ENCODE measurements at regions not wholly inside any gene's neighbourhood (a gene's known extent, or its start where the extent isn't known, plus 50 kb on each side); places are given as distances from the start of the nearest gene placed in this dataset.

DNA sequence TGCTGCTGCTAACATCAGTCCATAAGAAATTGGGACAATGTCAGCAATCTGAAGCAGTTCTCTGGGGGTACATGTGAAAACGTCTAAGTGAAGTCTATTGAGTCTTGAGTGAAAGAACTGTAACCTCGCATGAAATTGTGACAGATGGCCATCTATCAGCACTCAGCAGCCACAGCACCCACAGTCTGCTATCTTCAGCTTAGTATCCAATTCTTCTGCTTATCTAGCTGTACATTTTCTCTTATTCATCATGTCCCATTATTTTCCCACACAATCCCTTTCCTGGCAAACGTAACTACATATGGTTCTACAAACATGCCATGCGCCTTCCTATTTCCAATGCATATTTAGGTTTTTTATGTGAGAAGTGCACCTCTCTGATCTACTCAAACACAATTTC, 629.7 kb downstream of the NTRK3 start:
- no peaks in the 10 kb centered on the region for H4K20me1 ChIP-seq (ENCODE audit: insufficient read depth, low read length)
- no peak for DNase-seq
- POLR2A ChIA-PET (ENCODE audit: unreplicated experiment), result no interaction called here
- no peak overlapping the region for H3K14ac ChIP-seq (replicated peaks; ENCODE audit: low read depth, low read length)
- no peak overlapping the region for H3K56ac ChIP-seq (ENCODE audit: extremely low read depth, insufficient read depth, low read length)
- no peak overlapping the region for H2BK15ac ChIP-seq (ENCODE audit: low read depth, low read length)
- intact Hi-C loops (cut with micrococcal nuclease) (no loop called here), in situ Hi-C loops (cut with MboI; ENCODE audit: low sequenced_read_pairs) (no loop called here), dilution Hi-C loops (cut with HindIII; ENCODE audit: low sequenced_read_pairs, unreplicated experiment) (no loop called here)
- no peak overlapping the region for H2BK120ac ChIP-seq (ENCODE audit: low read depth, low read length)
- H4K8ac ChIP-seq (ENCODE audit: low read depth in 2 of 2, low read length in 2 of 2), result no peak overlapping the region
- H3K4me3 ChIP-seq (ENCODE audit: insufficient read depth, low read depth, low read length), result no peak overlapping the region
- no peak overlapping the region for H3K4ac ChIP-seq (ENCODE audit: low read depth, low read length)
- H4K5ac ChIP-seq (ENCODE audit: low read depth, low read length), result no peak overlapping the region
- H3K27me3 ChIP-seq (ENCODE audit: control insufficient read depth, insufficient read depth, low read length), result no peaks in the 10 kb centered on the region
- no peak overlapping the region for H2BK20ac ChIP-seq (ENCODE audit: low read depth, low read length)
- no peaks in the 10 kb centered on the region for H3K4me1 ChIP-seq (ENCODE audit: control insufficient read depth, insufficient read depth, low read length)
- TF ChIP-seq, protein P1, sequence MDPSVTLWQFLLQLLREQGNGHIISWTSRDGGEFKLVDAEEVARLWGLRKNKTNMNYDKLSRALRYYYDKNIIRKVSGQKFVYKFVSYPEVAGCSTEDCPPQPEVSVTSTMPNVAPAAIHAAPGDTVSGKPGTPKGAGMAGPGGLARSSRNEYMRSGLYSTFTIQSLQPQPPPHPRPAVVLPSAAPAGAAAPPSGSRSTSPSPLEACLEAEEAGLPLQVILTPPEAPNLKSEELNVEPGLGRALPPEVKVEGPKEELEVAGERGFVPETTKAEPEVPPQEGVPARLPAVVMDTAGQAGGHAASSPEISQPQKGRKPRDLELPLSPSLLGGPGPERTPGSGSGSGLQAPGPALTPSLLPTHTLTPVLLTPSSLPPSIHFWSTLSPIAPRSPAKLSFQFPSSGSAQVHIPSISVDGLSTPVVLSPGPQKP (IDR thresholded peaks at IDR 0.05; ENCODE audit: borderline replicate concordance, low read depth, low read length), result no peak
- no peak for TF ChIP-seq NFE2L2 (IDR thresholded peaks at IDR 0.05; ENCODE audit: low read depth, low read length)
- TF ChIP-seq MAFK (IDR thresholded peaks at IDR 0.05; ENCODE audit: low read depth, low read length), result no peak
- no peak for TF ChIP-seq CHD1 (IDR thresholded peaks at IDR 0.05; ENCODE audit: low read depth, low read length)
- no peak for TF ChIP-seq RFX5 (IDR thresholded peaks at IDR 0.05; ENCODE audit: low read depth, low read length)
- TF ChIP-seq MXI1 (IDR thresholded peaks at IDR 0.05; ENCODE audit: borderline replicate concordance, low read depth, low read length), result no peak
- TF ChIP-seq BHLHE40 (IDR thresholded peaks at IDR 0.05; ENCODE audit: low read depth, low read length), result no peak
- TF ChIP-seq POLR2A (IDR thresholded peaks at IDR 0.05; ENCODE audit: low read depth, low read length), result no peak
- TF ChIP-seq RCOR1 (IDR thresholded peaks at IDR 0.05; ENCODE audit: insufficient replicate concordance, low read length), result no peak
- TF ChIP-seq CEBPB (IDR thresholded peaks at IDR 0.05; ENCODE audit: low read depth, low read length), result no peak
- no peak for TF ChIP-seq RAD21 (IDR thresholded peaks at IDR 0.05; ENCODE audit: low read length)
- TF ChIP-seq, protein P2, sequence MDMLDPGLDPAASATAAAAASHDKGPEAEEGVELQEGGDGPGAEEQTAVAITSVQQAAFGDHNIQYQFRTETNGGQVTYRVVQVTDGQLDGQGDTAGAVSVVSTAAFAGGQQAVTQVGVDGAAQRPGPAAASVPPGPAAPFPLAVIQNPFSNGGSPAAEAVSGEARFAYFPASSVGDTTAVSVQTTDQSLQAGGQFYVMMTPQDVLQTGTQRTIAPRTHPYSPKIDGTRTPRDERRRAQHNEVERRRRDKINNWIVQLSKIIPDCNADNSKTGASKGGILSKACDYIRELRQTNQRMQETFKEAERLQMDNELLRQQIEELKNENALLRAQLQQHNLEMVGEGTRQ (IDR thresholded peaks at IDR 0.05; ENCODE audit: low read depth, low read length), result no peak
- TF ChIP-seq, protein P3, sequence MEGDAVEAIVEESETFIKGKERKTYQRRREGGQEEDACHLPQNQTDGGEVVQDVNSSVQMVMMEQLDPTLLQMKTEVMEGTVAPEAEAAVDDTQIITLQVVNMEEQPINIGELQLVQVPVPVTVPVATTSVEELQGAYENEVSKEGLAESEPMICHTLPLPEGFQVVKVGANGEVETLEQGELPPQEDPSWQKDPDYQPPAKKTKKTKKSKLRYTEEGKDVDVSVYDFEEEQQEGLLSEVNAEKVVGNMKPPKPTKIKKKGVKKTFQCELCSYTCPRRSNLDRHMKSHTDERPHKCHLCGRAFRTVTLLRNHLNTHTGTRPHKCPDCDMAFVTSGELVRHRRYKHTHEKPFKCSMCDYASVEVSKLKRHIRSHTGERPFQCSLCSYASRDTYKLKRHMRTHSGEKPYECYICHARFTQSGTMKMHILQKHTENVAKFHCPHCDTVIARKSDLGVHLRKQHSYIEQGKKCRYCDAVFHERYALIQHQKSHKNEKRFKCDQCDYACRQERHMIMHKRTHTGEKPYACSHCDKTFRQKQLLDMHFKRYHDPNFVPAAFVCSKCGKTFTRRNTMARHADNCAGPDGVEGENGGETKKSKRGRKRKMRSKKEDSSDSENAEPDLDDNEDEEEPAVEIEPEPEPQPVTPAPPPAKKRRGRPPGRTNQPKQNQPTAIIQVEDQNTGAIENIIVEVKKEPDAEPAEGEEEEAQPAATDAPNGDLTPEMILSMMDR (conservative IDR thresholded peaks at IDR 0.05; ENCODE audit: low read depth, low read length), result no peak
- no peak for TF ChIP-seq SMC3 (IDR thresholded peaks at IDR 0.05; ENCODE audit: low read depth, low read length)
- no peak for TF ChIP-seq FOS (IDR thresholded peaks at IDR 0.05; ENCODE audit: low read depth, low read length)
- no peak for TF ChIP-seq MAZ (IDR thresholded peaks at IDR 0.05; ENCODE audit: borderline replicate concordance, low read depth, low read length)
- no peak overlapping the region for H4K91ac ChIP-seq (ENCODE audit: insufficient read depth, low read depth, low read length)
- no peaks in the 10 kb centered on the region for H3K79me1 ChIP-seq (ENCODE audit: low read depth in 1 of 2, low read length in 2 of 2)
- no peaks in the 10 kb centered on the region for H3K36me3 ChIP-seq (ENCODE audit: control insufficient read depth, insufficient read depth, low read length)
- no peak overlapping the region for H3K9ac ChIP-seq (ENCODE audit: low read depth, low read length)
- H2AK5ac ChIP-seq (ENCODE audit: low read depth, low read length), result no peak overlapping the region
- H3K4me2 ChIP-seq (ENCODE audit: low read depth, low read length), result no peak overlapping the region
- no peak overlapping the region for H2AFZ ChIP-seq (replicated peaks; ENCODE audit: low read length, poor library complexity)
- no peaks in the 10 kb centered on the region; the same call in 1 of the 2 replicates for H3K9me3 ChIP-seq (ENCODE audit: control insufficient read depth, insufficient read depth, low read length)
- H2AK9ac ChIP-seq (replicated peaks; ENCODE audit: low read depth, low read length, poor library complexity), result no peak overlapping the region
- 83% methylated on average over 1 of the region's 4 CpGs; no CpG with 5 or more reads in 1 of the 2 experiments for WGBS, 2 experiments (ENCODE audit: extremely low coverage in 2 of 2, insufficient read length in 1 of 2)
- no peak overlapping the region for H3K18ac ChIP-seq (ENCODE audit: low read depth, low read length)
- no peak overlapping the region for H2BK5ac ChIP-seq (ENCODE audit: low read depth, low read length, poor library complexity, severe bottlenecking)
- H3K27ac ChIP-seq (ENCODE audit: insufficient read depth, low read length), result no peak overlapping the region
- CTCF ChIA-PET, result no interaction called here
- H3K9me1 ChIP-seq (ENCODE audit: insufficient read depth, low read length), result no peaks in the 10 kb centered on the region
- BruUV-seq (replicated peaks), result no TSS peak
- no peak overlapping the region for H3K23ac ChIP-seq (ENCODE audit: low read depth, low read length)
- ATAC-seq (ENCODE audit: low read depth), result no peak
